ENCODE measurements at regions not wholly inside any gene's neighbourhood (a gene's known extent, or its start where the extent isn't known, plus 50 kb on each side); places are given as distances from the start of the nearest gene placed in this dataset.

- TF ChIP-seq CTCF (IDR thresholded peaks at IDR 0.05; ENCODE audit: control extremely low read depth in 1 of 3, insufficient read depth in 1 of 3, low read depth in 1 of 3, low read length in 3 of 3) (no peak), PHF8 (conservative IDR thresholded peaks at IDR 0.05; ENCODE audit: low read depth, low read length) (no peak), POLR2AphosphoS5 (IDR thresholded peaks at IDR 0.05; ENCODE audit: low read depth, low read length) (no peak), EZH2 (IDR thresholded peaks at IDR 0.05; ENCODE audit: low read depth, low read length, severe bottlenecking) (no peak), KDM1A (IDR thresholded peaks at IDR 0.05; ENCODE audit: borderline replicate concordance, low read length) (no peak), EP300 (IDR thresholded peaks at IDR 0.05; ENCODE audit: borderline replicate concordance in 1 of 2, low read depth in 2 of 2, low read length in 2 of 2) (no peak), TCF12 (IDR thresholded peaks at IDR 0.05; ENCODE audit: low read depth, low read length) (no peak), SIRT6 (IDR thresholded peaks at IDR 0.05; ENCODE audit: low read length) (no peak), SP1 (IDR thresholded peaks at IDR 0.05; ENCODE audit: low read depth, low read length) (no peak), MAFK (IDR thresholded peaks at IDR 0.05; ENCODE audit: low read depth, low read length) (no peak), SUZ12 (IDR thresholded peaks at IDR 0.05; ENCODE audit: low read length) (no peak), TBP (IDR thresholded peaks at IDR 0.05; ENCODE audit: low read depth, low read length) (no peak), CHD1 (IDR thresholded peaks at IDR 0.05; ENCODE audit: low read depth, low read length) (no peak)
Observed at GRCh38 chr11:134789104-134789503, 377.1 kb upstream of the B3GAT1 start.
